Activated CD4-positive, alpha-beta T cell treated with anti-CD3 and anti-CD28 coated beads for 1 hour (primary cell): ENCODE measurements at regions not wholly inside any gene's neighbourhood (a gene's known extent, or its start where the extent isn't known, plus 50 kb on each side); places are given as distances from the start of the nearest gene placed in this dataset.
"Not testable (repeated sequence)": the region's sequence is repeated elsewhere in the genome, so short reads cannot be mapped to it uniquely, and the experiment has no call there.

ENCODE experiments used
- DNase-seq: peaks from one replicate; pipeline ENCODE4 v3.0.0-alpha.2; 2020

- DNase-seq: no peak
Observed at GRCh38 chr6:141752677-141753076, 380.0 kb upstream of the GJE1 start.

DNA sequence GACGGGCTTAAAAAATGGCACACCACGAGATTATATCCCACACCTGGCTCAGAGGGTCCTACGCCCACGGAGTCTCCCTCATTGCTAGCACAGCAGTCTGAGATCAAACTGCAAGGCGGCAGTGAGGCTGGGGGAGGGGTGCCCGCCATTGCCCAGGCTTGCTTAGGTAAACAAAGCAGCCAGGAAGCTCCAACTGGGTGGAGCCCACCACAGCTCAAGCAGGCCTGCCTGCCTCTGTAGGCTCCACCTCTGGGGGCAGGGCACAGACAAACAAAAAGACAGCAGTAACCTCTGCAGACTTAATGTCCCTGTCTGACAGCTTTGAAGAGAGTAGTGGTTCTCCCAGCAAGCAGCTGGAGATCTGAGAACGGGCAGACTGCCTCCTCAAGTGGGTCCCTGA lies 386.4 kb upstream of the GJE1 start:
- not testable (repeated sequence) for DNase-seq

DNA sequence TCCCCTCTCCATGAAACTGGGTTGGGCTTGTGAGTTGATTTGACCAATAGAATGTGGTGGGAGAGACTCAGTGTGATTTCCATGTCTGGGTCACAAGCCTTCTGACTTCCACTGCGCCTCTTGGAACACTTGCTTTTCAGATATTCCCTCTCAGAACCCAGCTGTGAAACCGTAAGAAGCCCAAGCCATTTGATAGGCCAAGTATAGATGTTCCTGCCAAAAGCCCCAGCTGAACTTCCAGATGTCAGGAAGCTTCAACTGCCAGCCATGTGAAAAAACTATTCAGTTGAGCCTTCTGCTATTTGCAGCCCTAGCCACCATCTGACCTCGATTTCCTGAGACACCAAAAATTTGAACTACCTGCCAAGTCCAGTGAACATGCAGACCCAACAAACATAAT lies 387.8 kb upstream of the GJE1 start:
- no peak for DNase-seq

DNA sequence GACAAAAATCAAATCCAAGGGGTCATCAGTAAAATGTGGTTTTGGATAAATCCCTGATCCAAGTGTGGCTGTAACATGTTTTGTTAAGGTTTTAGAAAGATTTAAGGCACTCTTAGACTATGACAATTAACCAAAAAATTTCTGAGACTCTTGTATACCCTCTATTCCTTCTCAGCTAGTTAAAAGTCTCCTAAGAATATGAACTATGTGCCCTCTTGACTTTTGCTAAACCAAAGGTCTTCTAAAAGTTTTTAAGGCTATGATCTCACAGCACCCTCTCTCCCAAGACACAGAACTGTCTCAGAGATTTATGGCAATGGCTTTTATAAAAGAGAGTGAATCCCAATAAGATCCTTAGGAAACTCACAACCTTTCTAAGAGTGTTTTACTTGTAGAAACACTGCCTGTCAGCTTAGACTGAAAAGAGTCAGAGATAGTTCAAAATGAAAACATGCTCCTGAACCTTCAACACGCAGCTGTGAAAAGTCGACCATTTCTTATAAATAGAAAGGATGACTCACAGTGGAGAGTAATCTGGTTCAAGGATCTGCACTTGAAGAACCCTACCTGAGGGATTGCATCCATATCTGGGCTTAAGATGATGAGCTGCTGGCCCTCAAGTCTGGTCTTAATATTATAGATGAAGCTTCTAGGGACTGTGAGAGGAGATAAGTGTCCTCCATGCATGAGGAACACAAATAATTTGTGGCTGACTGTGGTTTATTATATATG lies 388.4 kb upstream of the GJE1 start:
- no peak for DNase-seq

DNA sequence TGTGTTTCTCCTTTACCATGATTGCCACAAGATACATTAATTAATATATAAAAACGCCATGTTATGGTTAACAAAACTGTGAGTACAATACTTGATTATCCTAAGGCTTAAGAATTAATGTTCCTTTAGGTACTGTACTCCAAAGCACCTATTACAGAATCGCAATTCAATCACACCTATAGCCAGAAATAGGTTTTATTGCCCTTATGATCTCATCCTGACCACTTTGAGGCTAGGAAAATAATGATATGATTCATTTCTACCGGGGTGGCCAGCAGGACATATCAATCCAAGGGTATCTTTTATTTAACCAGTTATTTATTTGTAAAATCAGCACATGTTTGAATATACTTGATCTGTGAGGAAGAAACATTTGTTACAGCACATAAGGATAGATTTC lies 396.6 kb upstream of the GJE1 start:
- no peak for DNase-seq

DNA sequence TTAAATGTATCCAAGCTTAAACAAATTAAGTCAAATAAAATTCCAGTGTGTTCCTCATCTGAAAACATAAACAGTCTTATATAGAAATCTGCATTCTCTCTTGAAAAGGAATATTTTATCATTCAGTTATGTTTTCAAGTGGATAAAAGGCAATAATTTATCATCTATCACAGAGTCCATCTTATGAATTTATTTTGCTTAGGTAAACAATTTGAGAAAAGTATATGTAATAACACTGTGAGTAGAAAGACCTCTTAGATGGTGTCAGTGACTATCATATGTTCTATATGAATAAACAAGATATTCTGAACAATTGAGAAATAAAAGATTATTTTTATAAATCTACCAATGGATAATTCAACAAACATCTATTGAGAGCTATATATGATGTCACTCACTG lies 397.6 kb upstream of the GJE1 start:
- DNase-seq: no peak

DNA sequence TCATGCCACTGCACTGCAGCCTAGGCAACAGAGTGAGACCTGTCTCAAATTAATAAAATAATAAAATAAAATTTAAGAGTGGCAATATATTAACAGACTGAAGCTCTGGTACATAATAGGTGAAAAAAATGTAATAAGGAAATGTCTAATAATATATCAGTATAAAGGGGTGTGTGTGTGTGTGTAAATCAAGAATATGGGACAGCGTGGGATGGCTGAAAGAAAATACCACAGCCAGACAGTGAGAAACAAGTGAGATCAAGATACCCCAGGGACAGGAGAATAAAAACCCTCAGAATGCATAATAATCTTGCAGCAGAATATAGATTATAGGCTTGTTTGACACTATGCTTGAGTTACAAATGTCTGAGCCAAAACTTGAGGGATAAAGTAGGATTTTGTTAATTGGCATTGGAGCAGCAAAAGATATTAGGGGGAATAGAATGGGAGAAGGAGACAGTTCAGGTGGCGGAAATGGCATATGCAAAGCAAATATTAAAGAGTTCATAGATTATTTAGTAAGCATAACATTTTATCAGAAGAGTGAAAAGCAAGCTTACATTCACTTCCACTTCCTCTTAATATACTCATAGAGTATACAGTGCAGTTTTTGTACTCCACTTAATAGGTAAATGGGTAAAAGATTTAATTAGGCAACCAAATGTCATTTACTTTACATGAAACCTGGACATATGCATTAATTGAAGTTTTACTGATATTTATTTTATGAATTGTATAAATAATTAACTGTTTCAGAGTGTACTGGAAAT lies 398.5 kb upstream of the GJE1 start:
- DNase-seq: no peak

DNA sequence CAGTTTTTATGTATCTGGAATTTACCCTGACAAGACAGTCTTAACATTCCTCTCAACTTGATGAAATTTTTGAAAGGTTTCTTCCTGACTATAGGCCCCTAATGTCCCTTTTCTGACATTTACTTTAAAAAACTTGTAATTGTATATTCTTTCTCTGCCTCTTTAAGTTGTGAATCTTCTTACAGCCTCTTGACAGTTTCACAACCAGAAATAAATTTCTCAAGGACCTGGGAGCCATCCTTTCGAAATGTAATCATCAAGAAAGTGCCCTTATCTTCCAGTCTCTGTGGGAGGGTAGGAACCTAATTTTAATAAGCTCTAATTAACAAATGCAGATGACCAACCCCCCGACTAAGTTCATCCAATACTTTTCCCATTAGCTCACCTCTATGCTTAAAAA lies 403.6 kb upstream of the GJE1 start:
- no peak for DNase-seq

GRCh38 chr6:141728330-141728729 lies 404.4 kb upstream of the GJE1 start:
- DNase-seq: no peak

DNA sequence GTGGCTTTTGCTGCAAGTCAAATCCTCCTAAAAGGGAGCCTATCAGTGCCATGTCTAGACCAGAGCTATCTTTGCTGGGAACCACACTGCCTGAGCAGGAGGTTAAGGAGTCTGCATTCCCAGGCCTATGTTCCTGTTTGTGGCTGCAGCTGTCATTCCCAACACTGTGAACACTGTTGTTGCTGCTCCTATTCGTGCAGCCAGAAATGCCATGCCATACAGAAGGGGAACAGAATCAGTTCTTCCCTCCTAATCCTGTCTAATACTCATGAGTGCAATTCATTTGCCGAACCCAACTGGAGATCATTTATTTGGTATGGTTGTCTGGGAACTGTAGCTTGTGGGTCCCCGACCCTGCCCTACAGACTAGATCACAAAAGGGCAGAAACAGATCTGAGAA lies 406.5 kb upstream of the GJE1 start:
- DNase-seq: no peak

- DNase-seq: no peak
Observed at GRCh38 chr6:141724731-141725130, 408.0 kb upstream of the GJE1 start.

DNA sequence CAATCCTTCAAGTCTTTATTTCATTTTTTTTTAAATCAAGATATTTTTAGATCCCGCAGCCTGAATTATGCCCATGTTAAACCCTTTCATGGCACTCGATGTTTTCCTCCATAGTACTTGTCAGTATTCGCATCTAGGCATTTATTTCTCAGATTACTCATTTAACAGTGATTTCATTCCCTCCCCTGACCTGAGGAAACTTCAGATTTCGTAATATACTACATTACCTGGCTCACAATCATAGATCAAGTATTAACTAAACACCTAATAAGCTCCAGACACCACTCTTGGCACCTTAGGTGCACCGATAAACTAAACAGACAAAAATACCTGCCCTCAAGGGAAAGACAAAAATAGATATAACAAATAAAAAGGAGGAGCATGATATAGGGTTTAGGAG lies 413.2 kb upstream of the GJE1 start:
- no peak for DNase-seq

DNA sequence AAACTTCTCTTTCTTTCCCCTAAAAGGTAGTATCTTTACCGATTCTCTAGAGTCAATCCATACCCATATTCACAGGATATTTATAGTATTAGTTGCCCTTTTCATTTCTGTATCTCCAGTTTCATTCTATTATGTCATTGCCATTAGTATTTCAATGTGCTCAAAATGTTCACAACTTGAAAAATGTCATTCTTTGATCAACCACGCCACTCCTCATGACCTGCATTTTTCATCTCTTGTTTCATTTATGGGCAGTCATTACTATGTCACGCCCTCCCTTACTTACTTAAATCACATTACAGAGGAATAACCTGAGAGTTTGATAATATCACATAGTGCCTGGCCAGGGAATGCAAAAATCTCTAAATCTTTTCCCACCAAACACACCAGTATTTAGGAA lies 427.3 kb upstream of the GJE1 start:
- no peak for DNase-seq

DNA sequence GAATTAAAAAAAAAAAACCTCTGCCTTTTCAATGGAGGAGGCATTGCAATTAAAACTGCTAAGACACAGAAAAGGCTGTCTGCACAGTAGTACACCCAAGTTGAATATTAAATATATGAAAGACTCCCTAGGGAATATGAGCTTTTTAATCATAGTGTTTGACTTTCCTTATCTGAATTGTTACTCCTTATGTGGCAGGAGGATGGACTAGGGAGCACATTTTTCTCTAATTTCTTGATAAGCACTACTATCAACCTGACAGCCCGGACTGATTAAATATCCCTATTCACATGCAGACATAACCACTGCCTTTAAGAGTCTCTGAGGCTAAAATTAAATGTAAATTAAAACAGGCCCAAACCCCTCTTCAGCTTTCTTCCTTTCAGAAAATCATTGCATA lies 428.6 kb upstream of the GJE1 start:
- no peak for DNase-seq

GRCh38 chr6:141701732-141702131 lies 431.0 kb upstream of the GJE1 start:
- DNase-seq: no peak

GRCh38 chr6:141700819-141701218 lies 431.9 kb upstream of the GJE1 start:
- no peak for DNase-seq

- no peak for DNase-seq
Observed at GRCh38 chr6:141688916-141689315, 443.8 kb upstream of the GJE1 start.

DNA sequence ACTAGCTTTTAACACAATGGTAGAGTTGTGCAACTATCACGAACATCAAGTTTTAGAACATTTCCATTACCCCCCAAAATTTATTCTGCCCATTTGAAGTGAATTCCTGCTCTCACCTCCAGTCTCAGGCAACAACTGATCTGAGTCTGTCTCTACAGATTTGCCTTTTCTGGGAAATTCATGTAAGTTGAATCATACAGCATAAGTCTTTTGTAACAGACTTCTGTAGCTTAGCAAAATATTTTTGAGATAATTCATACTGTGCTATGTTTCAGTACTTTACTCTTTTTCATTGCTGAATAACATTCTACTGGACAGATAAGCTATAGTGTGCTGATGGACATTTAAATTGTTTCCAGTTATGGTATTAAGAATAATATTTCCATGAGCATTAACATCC lies 447.3 kb upstream of the GJE1 start:
- no peak for DNase-seq

GRCh38 chr6:141682391-141682790 lies 450.3 kb upstream of the GJE1 start:
- no peak for DNase-seq

- no peak for DNase-seq
Observed at GRCh38 chr6:141677598-141678211, 455.0 kb upstream of the GJE1 start.

GRCh38 chr6:141675957-141676356 lies 456.8 kb upstream of the GJE1 start:
- DNase-seq: no peak

GRCh38 chr6:141669141-141669540 lies 463.6 kb upstream of the GJE1 start:
- DNase-seq: no peak

DNA sequence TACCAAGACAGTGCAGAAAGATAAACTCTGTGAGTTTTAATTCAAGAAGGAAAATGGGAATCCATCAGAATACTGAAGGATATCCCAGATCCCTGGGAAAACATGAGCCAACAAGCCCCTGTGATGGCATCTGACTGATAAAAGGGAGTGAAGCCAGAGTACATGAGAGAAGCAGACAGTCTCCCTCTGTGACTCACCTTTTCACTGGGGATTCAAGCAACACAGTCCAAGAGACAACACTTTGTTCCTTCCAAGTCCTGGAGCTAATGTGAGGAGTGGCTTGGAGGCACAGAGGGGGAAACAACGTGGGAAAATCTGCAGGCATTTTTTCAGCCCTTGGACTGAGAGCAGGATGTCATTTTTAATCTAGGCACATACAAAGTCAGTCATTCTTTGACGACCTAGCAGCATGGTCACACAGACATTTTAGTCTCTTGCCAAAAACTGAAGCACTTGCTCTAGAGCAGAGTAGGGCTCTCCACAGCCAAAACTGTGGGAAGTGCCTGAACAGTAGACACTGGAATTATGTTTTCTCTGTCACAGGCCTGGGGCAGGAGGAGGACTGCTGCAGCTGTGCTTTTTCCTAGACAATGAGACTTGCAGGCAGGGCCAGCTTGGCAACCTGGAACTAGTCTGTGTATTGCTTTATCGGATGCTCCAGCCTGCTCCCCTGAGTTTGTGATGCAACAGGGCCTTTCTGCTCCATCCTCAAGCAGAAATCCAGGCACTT lies 465.0 kb upstream of the GJE1 start:
- DNase-seq: no peak

DNA sequence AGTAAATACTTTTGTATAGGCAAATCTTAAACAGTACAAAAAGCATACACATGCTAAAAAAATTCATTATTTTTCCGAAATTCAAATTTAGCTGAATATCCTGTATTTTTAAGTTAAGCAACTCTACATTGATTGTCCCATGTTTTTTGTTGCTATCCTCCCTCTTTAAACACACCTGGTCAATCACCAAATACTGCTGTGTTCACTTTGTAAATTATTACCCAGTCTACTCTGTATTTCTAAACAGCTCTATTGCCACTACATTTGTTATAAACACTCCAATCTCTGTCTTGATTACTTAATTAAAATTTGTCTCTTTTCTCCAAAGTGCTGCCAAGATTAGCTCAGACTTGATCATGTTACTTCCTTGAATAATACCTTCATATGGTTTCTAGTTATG lies 466.5 kb upstream of the GJE1 start:
- DNase-seq: no peak
